GM23338 (cell line): ENCODE measurements at regions not wholly inside any gene's neighbourhood (a gene's known extent, or its start where the extent isn't known, plus 50 kb on each side); places are given as distances from the start of the nearest gene placed in this dataset.

Experiments
- ATAC-seq: fragments of 200-7000 bp; cut with Tn5 transposase; 3 replicates; pipeline ENCODE4 v1.9.1; 2020
- DNase-seq: peaks from one replicate; pipeline ENCODE4 v3.0.0-alpha.2; 2015; ENCODE audit warnings: low spot score
- H2AFZ ChIP-seq: fragments of 200-600 bp; sonication (generic); 2 replicates; pipeline ENCODE4 v1.8.0; 2016; ENCODE audit warnings: antibody characterized with exemption, mild to moderate bottlenecking, moderate library complexity
- H3F3A ChIP-seq: fragments of 200-600 bp; sonication (generic); replicated peaks from 2 replicates; pipeline ENCODE4 v1.8.0; 2017; ENCODE audit warnings: antibody characterized with exemption, mixed run types, low read depth
- H3K27ac ChIP-seq: fragments of 200-600 bp; sonication (generic); 2 replicates; pipeline ENCODE4 v1.6.1; 2016; ENCODE audit warnings: low read depth
- H3K27me3 ChIP-seq: fragments of 200-600 bp; sonication (generic); 2 replicates; pipeline ENCODE4 v1.8.0; 2016; ENCODE audit warnings: mild to moderate bottlenecking, mixed run types, moderate library complexity; ENCODE audit not compliant: insufficient read depth
- H3K36me3 ChIP-seq: fragments of 200-600 bp; sonication (generic); 2 replicates; pipeline ENCODE4 v1.8.0; 2016; ENCODE audit warnings: mild to moderate bottlenecking; ENCODE audit not compliant: insufficient read depth
- H3K4me1 ChIP-seq: fragments of 200-600 bp; sonication (generic); 2 replicates; pipeline ENCODE4 v1.8.0; 2016; ENCODE audit warnings: mild to moderate bottlenecking, moderate library complexity; ENCODE audit not compliant: insufficient read depth
- H3K4me2 ChIP-seq: fragments of 200-600 bp; sonication (generic); 2 replicates; pipeline ENCODE4 v1.7.1; 2017; ENCODE audit warnings: mixed run types
- H3K4me3 ChIP-seq: fragments of 200-600 bp; sonication (generic); 2 replicates; pipeline ENCODE4 v1.6.1; 2016; ENCODE audit warnings: mixed run types
- H3K79me2 ChIP-seq: fragments of 200-600 bp; sonication (generic); replicated peaks from 2 replicates; pipeline ENCODE4 v1.8.0; 2017; ENCODE audit warnings: mild to moderate bottlenecking; ENCODE audit not compliant: insufficient read depth
- H3K9me2 ChIP-seq: fragments of 200-600 bp; sonication (generic); 2 replicates; pipeline ENCODE4 v1.8.0; 2017; ENCODE audit not compliant: insufficient read depth
- H4K20me1 ChIP-seq: fragments of 200-600 bp; sonication (generic); replicated peaks from 2 replicates; pipeline ENCODE4 v1.8.0; 2017; ENCODE audit warnings: mild to moderate bottlenecking; ENCODE audit not compliant: insufficient read depth
- H3K27ac Mint-ChIP-seq: 2 replicates; pipeline ENCODE4 v1.8.0; 2020; ENCODE audit warnings: inconsistent platforms, mild to moderate bottlenecking, moderate library complexity, mixed read lengths
- H3K27me3 Mint-ChIP-seq: 3 replicates; pipeline ENCODE4 v1.8.0; 2022; ENCODE audit warnings: low read depth, mild to moderate bottlenecking, moderate library complexity, mixed read lengths, inconsistent platforms; ENCODE audit not compliant: insufficient read depth, poor library complexity
- H3K36me3 Mint-ChIP-seq: 3 replicates; pipeline ENCODE4 v1.8.0; 2021; ENCODE audit warnings: low read depth, mild to moderate bottlenecking, inconsistent platforms, moderate library complexity, mixed read lengths
- H3K4me1 Mint-ChIP-seq: 3 replicates; pipeline ENCODE4 v1.8.0; 2020; ENCODE audit warnings: mild to moderate bottlenecking, inconsistent platforms, mixed read lengths
- H3K4me3 Mint-ChIP-seq: 3 replicates; pipeline ENCODE4 v1.8.0; 2021; ENCODE audit warnings: moderate library complexity, mild to moderate bottlenecking, inconsistent platforms, mixed read lengths
- H3K9me3 Mint-ChIP-seq: 3 replicates; pipeline ENCODE4 v1.8.0; 2020; ENCODE audit warnings: moderate library complexity, mild to moderate bottlenecking, inconsistent platforms, mixed read lengths
- CREB1 ChIP-seq: fragments of 250-450 bp; sonication (Bioruptor Pico); IDR thresholded peaks from 2 replicates; pipeline ENCODE4 v1.5.0; 2020; ENCODE audit warnings: low read depth, mild to moderate bottlenecking, moderate library complexity
- EZH2 ChIP-seq: fragments of 200-600 bp; sonication (generic); IDR thresholded peaks from one replicate; pipeline ENCODE4 v1.8.0; 2017; ENCODE audit warnings: antibody characterized with exemption, mild to moderate bottlenecking, low read depth; ENCODE audit not compliant: unreplicated experiment
- EZH2phosphoT487 ChIP-seq: fragments of 200-600 bp; sonication (generic); IDR thresholded peaks from one replicate; pipeline ENCODE4 v1.8.1; 2018; ENCODE audit warnings: antibody characterized with exemption; ENCODE audit not compliant: unreplicated experiment
- JUNB ChIP-seq: IDR thresholded peaks from one replicate; pipeline ENCODE4 v1.6.1; 2016; ENCODE audit warnings: antibody characterized with exemption; ENCODE audit not compliant: unreplicated experiment
- STAT1 ChIP-seq: IDR thresholded peaks from one replicate; pipeline ENCODE4 v1.6.1; 2016; ENCODE audit warnings: antibody characterized with exemption; ENCODE audit not compliant: unreplicated experiment
- ZNF114 ChIP-seq: fragments of 250-450 bp; sonication (Bioruptor Pico); IDR thresholded peaks from 2 replicates; pipeline ENCODE4 v1.5.0; 2020; ENCODE audit warnings: mild to moderate bottlenecking, moderate library complexity
- ZNF331 ChIP-seq: fragments of 250-450 bp; sonication (Bioruptor Pico); IDR thresholded peaks from 2 replicates; pipeline ENCODE4 v1.5.0; 2020; ENCODE audit warnings: low read depth, mild to moderate bottlenecking, moderate library complexity
- TF ChIP-seq, protein P1 (sequence below): fragments of 250-450 bp; sonication (Bioruptor Pico); IDR thresholded peaks from 2 replicates; pipeline ENCODE4 v1.5.0; 2020; ENCODE audit warnings: mild to moderate bottlenecking, moderate library complexity
- TF ChIP-seq, protein P2 (sequence below), 2 experiments: fragments of 200-600 bp in 1 of 2; sonication (generic) in 1 of 2; conservative IDR thresholded peaks; 2 replicates each; pipeline versions ENCODE4 v1.5.1 to v1.6.1; 2016 to 2017; ENCODE audit warnings: antibody characterized with exemption in 2 of 2, low read depth in 2 of 2, mild to moderate bottlenecking in 2 of 2, moderate library complexity in 1 of 2
- TF ChIP-seq, protein P3 (sequence below): IDR thresholded peaks from one replicate; pipeline ENCODE4 v1.6.1; 2018; ENCODE audit warnings: antibody characterized with exemption; ENCODE audit not compliant: unreplicated experiment

DNA sequence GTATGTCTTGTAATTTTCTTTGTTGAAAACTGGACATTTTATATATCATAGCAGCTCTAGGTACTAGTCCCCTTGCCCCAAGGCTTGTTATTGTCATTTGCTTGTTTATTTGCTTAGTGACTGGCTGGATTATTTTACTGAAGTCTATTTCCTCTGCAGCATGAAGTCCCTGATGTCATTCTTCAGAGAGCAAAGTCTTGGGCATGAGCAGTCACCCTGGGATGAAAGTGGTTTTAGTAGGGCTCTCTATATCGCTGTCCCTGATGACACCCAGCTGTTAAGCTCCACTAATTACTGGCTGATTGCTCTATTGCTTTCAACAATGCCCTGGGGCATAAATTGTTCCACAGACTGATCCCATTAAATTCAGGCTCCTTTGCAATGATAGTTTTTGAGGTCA lies 113.5 kb upstream of the USP9X start (continued):
- TF ChIP-seq, protein P1, sequence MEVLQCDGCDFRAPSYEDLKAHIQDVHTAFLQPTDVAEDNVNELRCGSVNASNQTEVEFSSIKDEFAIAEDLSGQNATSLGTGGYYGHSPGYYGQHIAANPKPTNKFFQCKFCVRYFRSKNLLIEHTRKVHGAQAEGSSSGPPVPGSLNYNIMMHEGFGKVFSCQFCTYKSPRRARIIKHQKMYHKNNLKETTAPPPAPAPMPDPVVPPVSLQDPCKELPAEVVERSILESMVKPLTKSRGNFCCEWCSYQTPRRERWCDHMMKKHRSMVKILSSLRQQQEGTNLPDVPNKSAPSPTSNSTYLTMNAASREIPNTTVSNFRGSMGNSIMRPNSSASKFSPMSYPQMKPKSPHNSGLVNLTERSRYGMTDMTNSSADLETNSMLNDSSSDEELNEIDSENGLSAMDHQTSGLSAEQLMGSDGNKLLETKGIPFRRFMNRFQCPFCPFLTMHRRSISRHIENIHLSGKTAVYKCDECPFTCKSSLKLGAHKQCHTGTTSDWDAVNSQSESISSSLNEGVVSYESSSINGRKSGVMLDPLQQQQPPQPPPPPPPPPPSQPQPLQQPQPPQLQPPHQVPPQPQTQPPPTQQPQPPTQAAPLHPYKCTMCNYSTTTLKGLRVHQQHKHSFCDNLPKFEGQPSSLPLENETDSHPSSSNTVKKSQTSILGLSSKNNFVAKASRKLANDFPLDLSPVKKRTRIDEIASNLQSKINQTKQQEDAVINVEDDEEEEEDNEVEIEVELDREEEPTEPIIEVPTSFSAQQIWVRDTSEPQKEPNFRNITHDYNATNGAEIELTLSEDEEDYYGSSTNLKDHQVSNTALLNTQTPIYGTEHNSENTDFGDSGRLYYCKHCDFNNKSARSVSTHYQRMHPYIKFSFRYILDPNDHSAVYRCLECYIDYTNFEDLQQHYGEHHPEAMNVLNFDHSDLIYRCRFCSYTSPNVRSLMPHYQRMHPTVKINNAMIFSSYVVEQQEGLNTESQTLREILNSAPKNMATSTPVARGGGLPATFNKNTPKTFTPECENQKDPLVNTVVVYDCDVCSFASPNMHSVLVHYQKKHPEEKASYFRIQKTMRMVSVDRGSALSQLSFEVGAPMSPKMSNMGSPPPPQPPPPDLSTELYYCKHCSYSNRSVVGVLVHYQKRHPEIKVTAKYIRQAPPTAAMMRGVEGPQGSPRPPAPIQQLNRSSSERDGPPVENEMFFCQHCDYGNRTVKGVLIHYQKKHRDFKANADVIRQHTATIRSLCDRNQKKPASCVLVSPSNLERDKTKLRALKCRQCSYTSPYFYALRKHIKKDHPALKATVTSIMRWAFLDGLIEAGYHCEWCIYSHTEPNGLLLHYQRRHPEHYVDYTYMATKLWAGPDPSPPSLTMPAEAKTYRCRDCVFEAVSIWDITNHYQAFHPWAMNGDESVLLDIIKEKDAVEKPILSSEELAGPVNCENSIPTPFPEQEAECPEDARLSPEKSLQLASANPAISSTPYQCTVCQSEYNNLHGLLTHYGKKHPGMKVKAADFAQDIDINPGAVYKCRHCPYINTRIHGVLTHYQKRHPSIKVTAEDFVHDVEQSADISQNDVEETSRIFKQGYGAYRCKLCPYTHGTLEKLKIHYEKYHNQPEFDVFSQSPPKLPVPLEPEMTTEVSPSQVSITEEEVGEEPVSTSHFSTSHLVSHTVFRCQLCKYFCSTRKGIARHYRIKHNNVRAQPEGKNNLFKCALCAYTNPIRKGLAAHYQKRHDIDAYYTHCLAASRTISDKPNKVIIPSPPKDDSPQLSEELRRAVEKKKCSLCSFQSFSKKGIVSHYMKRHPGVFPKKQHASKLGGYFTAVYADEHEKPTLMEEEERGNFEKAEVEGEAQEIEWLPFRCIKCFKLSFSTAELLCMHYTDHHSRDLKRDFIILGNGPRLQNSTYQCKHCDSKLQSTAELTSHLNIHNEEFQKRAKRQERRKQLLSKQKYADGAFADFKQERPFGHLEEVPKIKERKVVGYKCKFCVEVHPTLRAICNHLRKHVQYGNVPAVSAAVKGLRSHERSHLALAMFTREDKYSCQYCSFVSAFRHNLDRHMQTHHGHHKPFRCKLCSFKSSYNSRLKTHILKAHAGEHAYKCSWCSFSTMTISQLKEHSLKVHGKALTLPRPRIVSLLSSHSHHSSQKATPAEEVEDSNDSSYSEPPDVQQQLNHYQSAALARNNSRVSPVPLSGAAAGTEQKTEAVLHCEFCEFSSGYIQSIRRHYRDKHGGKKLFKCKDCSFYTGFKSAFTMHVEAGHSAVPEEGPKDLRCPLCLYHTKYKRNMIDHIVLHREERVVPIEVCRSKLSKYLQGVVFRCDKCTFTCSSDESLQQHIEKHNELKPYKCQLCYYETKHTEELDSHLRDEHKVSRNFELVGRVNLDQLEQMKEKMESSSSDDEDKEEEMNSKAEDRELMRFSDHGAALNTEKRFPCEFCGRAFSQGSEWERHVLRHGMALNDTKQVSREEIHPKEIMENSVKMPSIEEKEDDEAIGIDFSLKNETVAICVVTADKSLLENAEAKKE (CRISPR knock-in tag): no peak
- TF ChIP-seq ZNF114 (CRISPR knock-in tag) (no peak), JUNB (no peak), STAT1 (no peak), ZNF331 (CRISPR knock-in tag) (no peak), CREB1 (CRISPR knock-in tag) (no peak), EZH2phosphoT487 (no peak), EZH2 (no peak)

DNA sequence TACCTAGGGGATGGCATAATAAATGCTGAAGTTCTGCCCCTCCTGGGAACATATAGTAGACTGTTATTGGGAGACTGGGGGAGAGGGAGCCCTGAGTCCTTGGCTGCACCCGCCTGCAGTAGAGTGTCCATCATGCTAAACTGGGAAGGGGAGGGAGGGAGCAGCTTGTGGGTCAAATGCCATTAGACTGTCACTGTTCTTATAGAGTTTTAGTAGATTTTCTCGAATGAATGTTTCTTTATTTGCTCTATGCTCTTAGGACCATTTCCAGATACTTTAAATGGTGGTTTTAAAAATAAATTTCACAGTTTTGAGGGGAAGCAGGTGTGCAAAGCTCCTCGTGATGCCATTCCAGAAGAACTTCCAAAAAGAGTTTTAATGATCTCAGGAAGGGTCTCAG lies 111.6 kb upstream of the USP9X start:
- Histone ChIP-seq H3K4me3 (no peak overlapping the region), H3K27ac (no peak overlapping the region), H3K79me2 (no peaks in the 10 kb centered on the region), H3K27me3 (no peaks in the 10 kb centered on the region), H3F3A (no peaks in the 10 kb centered on the region), H3K36me3 (no peaks in the 10 kb centered on the region), H3K9me2 (no peaks in the 10 kb centered on the region), H3K4me1 (no peaks in the 10 kb centered on the region), H4K20me1 (no peaks in the 10 kb centered on the region), H2AFZ (no peak overlapping the region), H3K4me2 (no peak overlapping the region)
- DNase-seq: no peak
- Mint-ChIP-seq H3K4me1 (peaks cover 5% of the 10 kb centered on the region; the same call in 2 of the 3 replicates), H3K27me3 (no peaks in the 10 kb centered on the region), H3K27ac (no peak overlapping the region), H3K36me3 (peaks cover 14% of the 10 kb centered on the region), H3K4me3 (no peak overlapping the region), H3K9me3 (peaks cover 21% of the 10 kb centered on the region)
- ATAC-seq: no peak
- no peak for TF ChIP-seq JUNB
- TF ChIP-seq, protein P2, sequence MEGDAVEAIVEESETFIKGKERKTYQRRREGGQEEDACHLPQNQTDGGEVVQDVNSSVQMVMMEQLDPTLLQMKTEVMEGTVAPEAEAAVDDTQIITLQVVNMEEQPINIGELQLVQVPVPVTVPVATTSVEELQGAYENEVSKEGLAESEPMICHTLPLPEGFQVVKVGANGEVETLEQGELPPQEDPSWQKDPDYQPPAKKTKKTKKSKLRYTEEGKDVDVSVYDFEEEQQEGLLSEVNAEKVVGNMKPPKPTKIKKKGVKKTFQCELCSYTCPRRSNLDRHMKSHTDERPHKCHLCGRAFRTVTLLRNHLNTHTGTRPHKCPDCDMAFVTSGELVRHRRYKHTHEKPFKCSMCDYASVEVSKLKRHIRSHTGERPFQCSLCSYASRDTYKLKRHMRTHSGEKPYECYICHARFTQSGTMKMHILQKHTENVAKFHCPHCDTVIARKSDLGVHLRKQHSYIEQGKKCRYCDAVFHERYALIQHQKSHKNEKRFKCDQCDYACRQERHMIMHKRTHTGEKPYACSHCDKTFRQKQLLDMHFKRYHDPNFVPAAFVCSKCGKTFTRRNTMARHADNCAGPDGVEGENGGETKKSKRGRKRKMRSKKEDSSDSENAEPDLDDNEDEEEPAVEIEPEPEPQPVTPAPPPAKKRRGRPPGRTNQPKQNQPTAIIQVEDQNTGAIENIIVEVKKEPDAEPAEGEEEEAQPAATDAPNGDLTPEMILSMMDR (conservative IDR thresholded peaks at IDR 0.05; ENCODE audit: low read depth in 2 of 2): no peak
- TF ChIP-seq, protein P3, sequence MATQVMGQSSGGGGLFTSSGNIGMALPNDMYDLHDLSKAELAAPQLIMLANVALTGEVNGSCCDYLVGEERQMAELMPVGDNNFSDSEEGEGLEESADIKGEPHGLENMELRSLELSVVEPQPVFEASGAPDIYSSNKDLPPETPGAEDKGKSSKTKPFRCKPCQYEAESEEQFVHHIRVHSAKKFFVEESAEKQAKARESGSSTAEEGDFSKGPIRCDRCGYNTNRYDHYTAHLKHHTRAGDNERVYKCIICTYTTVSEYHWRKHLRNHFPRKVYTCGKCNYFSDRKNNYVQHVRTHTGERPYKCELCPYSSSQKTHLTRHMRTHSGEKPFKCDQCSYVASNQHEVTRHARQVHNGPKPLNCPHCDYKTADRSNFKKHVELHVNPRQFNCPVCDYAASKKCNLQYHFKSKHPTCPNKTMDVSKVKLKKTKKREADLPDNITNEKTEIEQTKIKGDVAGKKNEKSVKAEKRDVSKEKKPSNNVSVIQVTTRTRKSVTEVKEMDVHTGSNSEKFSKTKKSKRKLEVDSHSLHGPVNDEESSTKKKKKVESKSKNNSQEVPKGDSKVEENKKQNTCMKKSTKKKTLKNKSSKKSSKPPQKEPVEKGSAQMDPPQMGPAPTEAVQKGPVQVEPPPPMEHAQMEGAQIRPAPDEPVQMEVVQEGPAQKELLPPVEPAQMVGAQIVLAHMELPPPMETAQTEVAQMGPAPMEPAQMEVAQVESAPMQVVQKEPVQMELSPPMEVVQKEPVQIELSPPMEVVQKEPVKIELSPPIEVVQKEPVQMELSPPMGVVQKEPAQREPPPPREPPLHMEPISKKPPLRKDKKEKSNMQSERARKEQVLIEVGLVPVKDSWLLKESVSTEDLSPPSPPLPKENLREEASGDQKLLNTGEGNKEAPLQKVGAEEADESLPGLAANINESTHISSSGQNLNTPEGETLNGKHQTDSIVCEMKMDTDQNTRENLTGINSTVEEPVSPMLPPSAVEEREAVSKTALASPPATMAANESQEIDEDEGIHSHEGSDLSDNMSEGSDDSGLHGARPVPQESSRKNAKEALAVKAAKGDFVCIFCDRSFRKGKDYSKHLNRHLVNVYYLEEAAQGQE: no peak
- no peak for TF ChIP-seq ZNF331 (CRISPR knock-in tag)
- TF ChIP-seq STAT1: no peak
